ENCODE measurements at regions not wholly inside any gene's neighbourhood (a gene's known extent, or its start where the extent isn't known, plus 50 kb on each side); places are given as distances from the start of the nearest gene placed in this dataset.
"Not testable (repeated sequence)": the region's sequence is repeated elsewhere in the genome, so short reads cannot be mapped to it uniquely, and the experiment has no call there.

GRCh38 chr1:88612773-88613172 lies 71.3 kb upstream of the PKN2 start:
- no peaks in the 10 kb centered on the region for H3K9me3 ChIP-seq (replicated peaks; ENCODE audit: insufficient read depth, low read length)
- no peaks in the 10 kb centered on the region for H4K20me1 ChIP-seq (ENCODE audit: insufficient read depth, low read length)
- H3K36me3 ChIP-seq (replicated peaks; ENCODE audit: insufficient read depth, low read length) = no peaks in the 10 kb centered on the region
- DNase-seq = no peak
- H3K9me2 ChIP-seq (replicated peaks; ENCODE audit: insufficient read depth, low read length) = no peaks in the 10 kb centered on the region
- H3K79me2 ChIP-seq (ENCODE audit: low read length) = no peaks in the 10 kb centered on the region
- H3K4me1 ChIP-seq (ENCODE audit: low read length) = no peaks in the 10 kb centered on the region
- H3K27ac ChIP-seq (ENCODE audit: low read length) = no peak overlapping the region
- no peaks in the 10 kb centered on the region for H3F3A ChIP-seq (ENCODE audit: insufficient read depth, low read length)
- H2AFZ ChIP-seq (ENCODE audit: low read length) = no peak overlapping the region
- no peaks in the 10 kb centered on the region for H3K27me3 ChIP-seq (replicated peaks; ENCODE audit: insufficient read depth, low read length)
- no peak overlapping the region for H3K4me2 ChIP-seq (ENCODE audit: low read depth, low read length)
- H3K9ac ChIP-seq (ENCODE audit: low read length) = no peak overlapping the region
- TF ChIP-seq CTCF (IDR thresholded peaks at IDR 0.05; ENCODE audit: low read length) (no peak), EZH2phosphoT487 (IDR thresholded peaks at IDR 0.05; ENCODE audit: low read length) (no peak), EZH2 (optimal IDR thresholded peaks at IDR 0.05; ENCODE audit: low read depth, low read length) (no peak)
- H3K4me3 ChIP-seq (ENCODE audit: low read length) = no peak overlapping the region

GRCh38 chr1:88618331-88618730 lies 65.7 kb upstream of the PKN2 start:
- Histone ChIP-seq H3K4me2 (ENCODE audit: low read depth, low read length) (no peak overlapping the region), H3K9me3 (replicated peaks; ENCODE audit: insufficient read depth, low read length) (no peaks in the 10 kb centered on the region), H3K36me3 (replicated peaks; ENCODE audit: insufficient read depth, low read length) (no peaks in the 10 kb centered on the region), H2AFZ (ENCODE audit: low read length) (no peak overlapping the region), H3K9me2 (replicated peaks; ENCODE audit: insufficient read depth, low read length) (no peaks in the 10 kb centered on the region), H3K4me3 (ENCODE audit: low read length) (no peak overlapping the region), H3K79me2 (ENCODE audit: low read length) (no peaks in the 10 kb centered on the region), H3K4me1 (ENCODE audit: low read length) (no peaks in the 10 kb centered on the region), H3K9ac (ENCODE audit: low read length) (no peak overlapping the region), H3K27ac (ENCODE audit: low read length) (no peak overlapping the region), H3F3A (ENCODE audit: insufficient read depth, low read length) (no peaks in the 10 kb centered on the region), H4K20me1 (ENCODE audit: insufficient read depth, low read length) (no peaks in the 10 kb centered on the region), H3K27me3 (replicated peaks; ENCODE audit: insufficient read depth, low read length) (no peaks in the 10 kb centered on the region)
- no peak for DNase-seq
- TF ChIP-seq EZH2phosphoT487 (IDR thresholded peaks at IDR 0.05; ENCODE audit: low read length) (no peak), EZH2 (optimal IDR thresholded peaks at IDR 0.05; ENCODE audit: low read depth, low read length) (no peak)

- not testable (repeated sequence) for H4K20me1 ChIP-seq (ENCODE audit: insufficient read depth, low read length); DNase-seq; H3F3A ChIP-seq (ENCODE audit: insufficient read depth, low read length); H3K9me3 ChIP-seq (replicated peaks; ENCODE audit: insufficient read depth, low read length); H3K4me2 ChIP-seq (ENCODE audit: low read depth, low read length); H3K79me2 ChIP-seq (ENCODE audit: low read length); H2AFZ ChIP-seq (ENCODE audit: low read length); H3K4me3 ChIP-seq (ENCODE audit: low read length); H3K36me3 ChIP-seq (replicated peaks; ENCODE audit: insufficient read depth, low read length); H3K9me2 ChIP-seq (replicated peaks; ENCODE audit: insufficient read depth, low read length); H3K4me1 ChIP-seq (ENCODE audit: low read length); H3K27me3 ChIP-seq (replicated peaks; ENCODE audit: insufficient read depth, low read length); H3K27ac ChIP-seq (ENCODE audit: low read length); H3K9ac ChIP-seq (ENCODE audit: low read length)
Measured at GRCh38 chr1:88623101-88623500, 61.0 kb upstream of the PKN2 start.
